GM12878 (cell line): ENCODE measurements at regions not wholly inside any gene's neighbourhood (a gene's known extent, or its start where the extent isn't known, plus 50 kb on each side); places are given as distances from the start of the nearest gene placed in this dataset.

Experiments used
- MTA3 ChIP-seq: IDR thresholded peaks from 2 replicates; pipeline ENCODE4 v1.6.1; 2012; ENCODE audit warnings: low read length, inconsistent platforms, borderline replicate concordance
- SREBF2 ChIP-seq: IDR thresholded peaks from 2 replicates; pipeline ENCODE4 v1.6.1; 2012; ENCODE audit warnings: mild to moderate bottlenecking, low read length
- TAF1 ChIP-seq: IDR thresholded peaks from 2 replicates; pipeline ENCODE4 v1.6.1; 2011; ENCODE audit warnings: mild to moderate bottlenecking, low read depth, low read length, borderline replicate concordance
- TF ChIP-seq, protein P1 (sequence below): fragments of 150-350 bp; IDR thresholded peaks from 2 replicates; pipeline ENCODE4 v1.6.1; 2014; ENCODE audit warnings: mild to moderate bottlenecking, low read depth, low read length
- TF ChIP-seq, protein P2 (sequence below): fragments of 450-650 bp; IDR thresholded peaks from 2 replicates; pipeline ENCODE4 v1.6.1; 2017; ENCODE audit warnings: antibody characterized with exemption, mild to moderate bottlenecking, moderate library complexity
- TF ChIP-seq, protein P3 (sequence below): fragments of 450-650 bp; IDR thresholded peaks from 2 replicates; pipeline ENCODE4 v1.6.1; 2017; ENCODE audit warnings: mild to moderate bottlenecking, moderate library complexity

- TF ChIP-seq, protein P1, sequence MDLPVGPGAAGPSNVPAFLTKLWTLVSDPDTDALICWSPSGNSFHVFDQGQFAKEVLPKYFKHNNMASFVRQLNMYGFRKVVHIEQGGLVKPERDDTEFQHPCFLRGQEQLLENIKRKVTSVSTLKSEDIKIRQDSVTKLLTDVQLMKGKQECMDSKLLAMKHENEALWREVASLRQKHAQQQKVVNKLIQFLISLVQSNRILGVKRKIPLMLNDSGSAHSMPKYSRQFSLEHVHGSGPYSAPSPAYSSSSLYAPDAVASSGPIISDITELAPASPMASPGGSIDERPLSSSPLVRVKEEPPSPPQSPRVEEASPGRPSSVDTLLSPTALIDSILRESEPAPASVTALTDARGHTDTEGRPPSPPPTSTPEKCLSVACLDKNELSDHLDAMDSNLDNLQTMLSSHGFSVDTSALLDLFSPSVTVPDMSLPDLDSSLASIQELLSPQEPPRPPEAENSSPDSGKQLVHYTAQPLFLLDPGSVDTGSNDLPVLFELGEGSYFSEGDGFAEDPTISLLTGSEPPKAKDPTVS, result no peak
- TF ChIP-seq TAF1 (no peak), MTA3 (no peak), SREBF2 (no peak)
- TF ChIP-seq, protein P2, sequence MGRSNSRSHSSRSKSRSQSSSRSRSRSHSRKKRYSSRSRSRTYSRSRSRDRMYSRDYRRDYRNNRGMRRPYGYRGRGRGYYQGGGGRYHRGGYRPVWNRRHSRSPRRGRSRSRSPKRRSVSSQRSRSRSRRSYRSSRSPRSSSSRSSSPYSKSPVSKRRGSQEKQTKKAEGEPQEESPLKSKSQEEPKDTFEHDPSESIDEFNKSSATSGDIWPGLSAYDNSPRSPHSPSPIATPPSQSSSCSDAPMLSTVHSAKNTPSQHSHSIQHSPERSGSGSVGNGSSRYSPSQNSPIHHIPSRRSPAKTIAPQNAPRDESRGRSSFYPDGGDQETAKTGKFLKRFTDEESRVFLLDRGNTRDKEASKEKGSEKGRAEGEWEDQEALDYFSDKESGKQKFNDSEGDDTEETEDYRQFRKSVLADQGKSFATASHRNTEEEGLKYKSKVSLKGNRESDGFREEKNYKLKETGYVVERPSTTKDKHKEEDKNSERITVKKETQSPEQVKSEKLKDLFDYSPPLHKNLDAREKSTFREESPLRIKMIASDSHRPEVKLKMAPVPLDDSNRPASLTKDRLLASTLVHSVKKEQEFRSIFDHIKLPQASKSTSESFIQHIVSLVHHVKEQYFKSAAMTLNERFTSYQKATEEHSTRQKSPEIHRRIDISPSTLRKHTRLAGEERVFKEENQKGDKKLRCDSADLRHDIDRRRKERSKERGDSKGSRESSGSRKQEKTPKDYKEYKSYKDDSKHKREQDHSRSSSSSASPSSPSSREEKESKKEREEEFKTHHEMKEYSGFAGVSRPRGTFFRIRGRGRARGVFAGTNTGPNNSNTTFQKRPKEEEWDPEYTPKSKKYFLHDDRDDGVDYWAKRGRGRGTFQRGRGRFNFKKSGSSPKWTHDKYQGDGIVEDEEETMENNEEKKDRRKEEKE, result no peak
- TF ChIP-seq, protein P3, sequence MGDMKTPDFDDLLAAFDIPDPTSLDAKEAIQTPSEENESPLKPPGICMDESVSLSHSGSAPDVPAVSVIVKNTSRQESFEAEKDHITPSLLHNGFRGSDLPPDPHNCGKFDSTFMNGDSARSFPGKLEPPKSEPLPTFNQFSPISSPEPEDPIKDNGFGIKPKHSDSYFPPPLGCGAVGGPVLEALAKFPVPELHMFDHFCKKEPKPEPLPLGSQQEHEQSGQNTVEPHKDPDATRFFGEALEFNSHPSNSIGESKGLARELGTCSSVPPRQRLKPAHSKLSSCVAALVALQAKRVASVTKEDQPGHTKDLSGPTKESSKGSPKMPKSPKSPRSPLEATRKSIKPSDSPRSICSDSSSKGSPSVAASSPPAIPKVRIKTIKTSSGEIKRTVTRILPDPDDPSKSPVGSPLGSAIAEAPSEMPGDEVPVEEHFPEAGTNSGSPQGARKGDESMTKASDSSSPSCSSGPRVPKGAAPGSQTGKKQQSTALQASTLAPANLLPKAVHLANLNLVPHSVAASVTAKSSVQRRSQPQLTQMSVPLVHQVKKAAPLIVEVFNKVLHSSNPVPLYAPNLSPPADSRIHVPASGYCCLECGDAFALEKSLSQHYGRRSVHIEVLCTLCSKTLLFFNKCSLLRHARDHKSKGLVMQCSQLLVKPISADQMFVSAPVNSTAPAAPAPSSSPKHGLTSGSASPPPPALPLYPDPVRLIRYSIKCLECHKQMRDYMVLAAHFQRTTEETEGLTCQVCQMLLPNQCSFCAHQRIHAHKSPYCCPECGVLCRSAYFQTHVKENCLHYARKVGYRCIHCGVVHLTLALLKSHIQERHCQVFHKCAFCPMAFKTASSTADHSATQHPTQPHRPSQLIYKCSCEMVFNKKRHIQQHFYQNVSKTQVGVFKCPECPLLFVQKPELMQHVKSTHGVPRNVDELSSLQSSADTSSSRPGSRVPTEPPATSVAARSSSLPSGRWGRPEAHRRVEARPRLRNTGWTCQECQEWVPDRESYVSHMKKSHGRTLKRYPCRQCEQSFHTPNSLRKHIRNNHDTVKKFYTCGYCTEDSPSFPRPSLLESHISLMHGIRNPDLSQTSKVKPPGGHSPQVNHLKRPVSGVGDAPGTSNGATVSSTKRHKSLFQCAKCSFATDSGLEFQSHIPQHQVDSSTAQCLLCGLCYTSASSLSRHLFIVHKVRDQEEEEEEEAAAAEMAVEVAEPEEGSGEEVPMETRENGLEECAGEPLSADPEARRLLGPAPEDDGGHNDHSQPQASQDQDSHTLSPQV, result no peak
These were observed 763.8 kb upstream of the AADAT start (continued) for GRCh38 chr4:170853422-170854021.
